Neuronal stem cell (in vitro differentiated cells): ENCODE measurements at regions not wholly inside any gene's neighbourhood (a gene's known extent, or its start where the extent isn't known, plus 50 kb on each side); places are given as distances from the start of the nearest gene placed in this dataset.

Experiments used
- DNase-seq: peaks from one replicate; pipeline ENCODE4 v3.0.0-alpha.2; 2013; ENCODE audit warnings: low spot score
- H2AFZ ChIP-seq: one replicate; pipeline ENCODE4 v1.6.1; 2013; ENCODE audit warnings: mild to moderate bottlenecking, low read length, inconsistent platforms
- H2AK5ac ChIP-seq: 2 replicates; pipeline ENCODE4 v1.6.1; 2013; ENCODE audit warnings: low read depth, mild to moderate bottlenecking, inconsistent platforms, low read length, moderate library complexity, mixed read lengths
- H2BK120ac ChIP-seq: 2 replicates; pipeline ENCODE4 v1.6.1; 2013; ENCODE audit warnings: low read depth, mild to moderate bottlenecking, inconsistent platforms, low read length, moderate library complexity, mixed read lengths
- H2BK12ac ChIP-seq: one replicate; pipeline ENCODE4 v1.6.1; 2013; ENCODE audit warnings: low read length, inconsistent platforms
- H2BK15ac ChIP-seq: 2 replicates; pipeline ENCODE4 v1.6.1; 2013; ENCODE audit warnings: mild to moderate bottlenecking, low read length, inconsistent platforms, mixed read lengths
- H2BK5ac ChIP-seq: one replicate; pipeline ENCODE4 v1.6.1; 2013; ENCODE audit warnings: inconsistent platforms, mild to moderate bottlenecking, low read length, moderate library complexity
- H3K14ac ChIP-seq: one replicate; pipeline ENCODE4 v1.6.1; 2013; ENCODE audit warnings: low read length, inconsistent platforms
- H3K18ac ChIP-seq: 2 replicates; pipeline ENCODE4 v1.6.1; 2013; ENCODE audit warnings: low read length, inconsistent platforms
- H3K23ac ChIP-seq: 2 replicates; pipeline ENCODE4 v1.6.1; 2013; ENCODE audit warnings: low read depth, mild to moderate bottlenecking, mixed read lengths, low read length, inconsistent platforms; ENCODE audit not compliant: poor library complexity
- H3K27ac ChIP-seq: replicated peaks from 3 replicates; pipeline ENCODE4 v1.5.1; 2013; ENCODE audit warnings: low read length, inconsistent platforms
- H3K27me3 ChIP-seq, 3 experiments: 2 replicates each; pipeline ENCODE4 v1.6.1; 2013; ENCODE audit warnings: low read length in 3 of 3, mild to moderate bottlenecking in 2 of 3, inconsistent platforms in 1 of 3, low read depth in 1 of 3, mixed read lengths in 1 of 3, moderate library complexity in 1 of 3; ENCODE audit not compliant: control insufficient read depth in 3 of 3, insufficient read depth in 3 of 3
- H3K36me3 ChIP-seq, 2 donors: replicated peaks in 1 of 2; 2 replicates each; pipeline ENCODE4 v1.6.1; 2013; ENCODE audit warnings: low read length in 2 of 2; ENCODE audit not compliant: control insufficient read depth in 2 of 2, insufficient read depth in 2 of 2
- H3K4ac ChIP-seq: 2 replicates; pipeline ENCODE4 v1.6.1; 2013; ENCODE audit warnings: inconsistent platforms, mild to moderate bottlenecking, low read length, moderate library complexity
- H3K4me1 ChIP-seq, 2 donors: 1 replicate in 1 of 2; 2 replicates in 1 of 2; pipeline ENCODE4 v1.6.1; 2013; ENCODE audit warnings: low read length in 2 of 2, low read depth in 1 of 2; ENCODE audit not compliant: control insufficient read depth in 2 of 2, insufficient read depth in 1 of 2
- H3K4me2 ChIP-seq: one replicate; pipeline ENCODE4 v1.6.1; 2013; ENCODE audit warnings: mild to moderate bottlenecking, low read length, inconsistent platforms; ENCODE audit not compliant: insufficient read depth, poor library complexity, severe bottlenecking
- H3K4me3 ChIP-seq, 2 donors: 2 replicates each; pipeline ENCODE4 v1.5.1; 2013; ENCODE audit warnings: low read length in 2 of 2, mild to moderate bottlenecking in 2 of 2, inconsistent platforms in 1 of 2, moderate library complexity in 1 of 2
- H3K79me1 ChIP-seq: one replicate; pipeline ENCODE4 v1.6.1; 2013; ENCODE audit warnings: low read depth, mild to moderate bottlenecking, inconsistent platforms, low read length, moderate library complexity
- H3K9ac ChIP-seq: one replicate; pipeline ENCODE4 v1.6.1; 2013; ENCODE audit warnings: mild to moderate bottlenecking, low read depth, low read length, inconsistent platforms; ENCODE audit not compliant: poor library complexity
- H3K9me3 ChIP-seq, 2 donors: replicated peaks in 1 of 2; 2 replicates each; pipeline versions ENCODE3 to v1.6.1; 2013; ENCODE audit warnings: low read length in 2 of 2, mild to moderate bottlenecking in 2 of 2, inconsistent platforms in 1 of 2, low read depth in 1 of 2, mixed read lengths in 1 of 2, moderate library complexity in 1 of 2; ENCODE audit not compliant: control insufficient read depth in 2 of 2, insufficient read depth in 1 of 2
- H4K8ac ChIP-seq: one replicate; pipeline ENCODE4 v1.6.1; 2013; ENCODE audit warnings: low read depth, mild to moderate bottlenecking, inconsistent platforms, low read length, moderate library complexity
- H4K91ac ChIP-seq: one replicate; pipeline ENCODE4 v1.6.1; 2013; ENCODE audit warnings: low read length, low read depth, mild to moderate bottlenecking, inconsistent platforms; ENCODE audit not compliant: poor library complexity
- WGBS, 2 donors: extraction: QIAGEN DNeasy Blood & Tissue Kit; methylation state at CpG; one replicate each; pipeline ENCODE4 v1.1.7; 2013; ENCODE audit warnings: missing lambda C conversion rate in 2 of 2, mixed read lengths in 1 of 2; ENCODE audit not compliant: insufficient read length in 2 of 2, insufficient replicate concordance in 1 of 2; ENCODE audit errors: extremely low coverage in 2 of 2; 5-methylcytosine and 5-hydroxymethylcytosine counted together

DNA sequence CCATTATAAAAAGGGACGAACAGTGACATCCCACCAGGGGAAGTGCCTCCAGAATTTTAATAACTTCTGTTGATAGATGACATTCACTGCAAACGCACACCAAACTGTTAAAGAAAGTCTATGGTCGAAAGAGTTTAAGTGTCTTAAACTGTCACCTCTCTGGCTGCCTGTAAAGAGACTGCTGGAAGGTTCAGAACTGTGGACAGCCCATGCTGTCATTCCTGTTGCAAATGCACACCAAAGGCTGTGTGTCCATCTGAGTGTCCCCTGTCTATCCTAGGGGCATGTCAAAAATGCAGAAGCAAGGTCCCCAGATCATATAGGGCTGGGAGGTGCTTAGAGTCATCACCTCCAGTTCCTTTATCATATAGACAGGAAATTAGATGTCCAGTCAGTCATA, 171.8 kb downstream of the CYRIA start:
- Histone ChIP-seq H3K23ac (no peak overlapping the region), H3K18ac (no peak overlapping the region), H3K27me3 (no peaks in the 10 kb centered on the region), H4K8ac (no peak overlapping the region), H3K79me1 (no peaks in the 10 kb centered on the region), H2AFZ (no peak overlapping the region), H3K9ac (no peak overlapping the region), H2BK120ac (no peak overlapping the region), H3K9me3 (no peaks in the 10 kb centered on the region), H2AK5ac (no peak overlapping the region), H3K4ac (no peak overlapping the region), H2BK5ac (no peak overlapping the region), H3K27ac (no peak overlapping the region), H2BK12ac (no peak overlapping the region), H4K91ac (no peak overlapping the region), H3K36me3 (no peaks in the 10 kb centered on the region), H3K4me2 (no peak overlapping the region), H3K4me3 (no peak overlapping the region), H2BK15ac (no peak overlapping the region), H3K4me1 (peaks cover 2 to 3% of the 10 kb centered on the region in 2 donors), H3K14ac (no peak overlapping the region)
- no peak for DNase-seq
- WGBS, 2 donors: no CpG with 5 or more reads among the region's 3 CpGs

DNA sequence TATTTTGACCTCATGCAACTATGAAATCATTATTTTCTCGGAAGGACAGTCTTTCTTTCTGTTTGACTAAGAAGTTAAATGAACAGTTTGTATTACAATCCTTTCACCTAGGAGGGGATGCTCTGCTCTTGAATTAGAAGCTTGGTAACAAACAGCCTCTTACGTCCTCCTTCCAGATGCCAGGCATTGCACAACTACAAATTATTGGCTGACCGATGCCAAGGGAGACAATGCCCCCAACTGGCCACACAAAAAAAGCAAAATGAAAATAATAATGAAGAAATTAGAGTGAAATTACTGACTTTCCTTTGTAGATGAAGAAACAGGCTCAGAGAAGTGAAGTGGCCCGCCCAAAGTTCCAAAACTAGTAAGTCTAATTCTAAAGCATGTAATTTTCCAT, 177.9 kb downstream of the CYRIA start:
- H3K27me3 ChIP-seq: no peaks in the 10 kb centered on the region
- no peak for DNase-seq
- no peak overlapping the region for H2BK15ac ChIP-seq
- no peak overlapping the region for H3K4ac ChIP-seq
- no peak overlapping the region for H4K91ac ChIP-seq
- H3K36me3 ChIP-seq: no peaks in the 10 kb centered on the region
- H3K27ac ChIP-seq: no peak overlapping the region
- H3K18ac ChIP-seq: no peak overlapping the region
- H2BK120ac ChIP-seq: no peak overlapping the region
- WGBS, 2 donors: no CpG with 5 or more reads among the region's 4 CpGs
- H3K23ac ChIP-seq: no peak overlapping the region
- no peak overlapping the region for H2AFZ ChIP-seq
- no peak overlapping the region for H3K9ac ChIP-seq
- H3K4me2 ChIP-seq: no peak overlapping the region
- no peak overlapping the region for H3K4me3 ChIP-seq
- H2AK5ac ChIP-seq: no peak overlapping the region
- no peak overlapping the region for H2BK12ac ChIP-seq
- no peaks in the 10 kb centered on the region for H3K4me1 ChIP-seq
- no peak overlapping the region for H4K8ac ChIP-seq
- H3K9me3 ChIP-seq: peaks cover 0 to 3% of the 10 kb centered on the region in 2 donors
- H3K79me1 ChIP-seq: no peaks in the 10 kb centered on the region
- H3K14ac ChIP-seq: no peak overlapping the region
- H2BK5ac ChIP-seq: no peak overlapping the region

DNA sequence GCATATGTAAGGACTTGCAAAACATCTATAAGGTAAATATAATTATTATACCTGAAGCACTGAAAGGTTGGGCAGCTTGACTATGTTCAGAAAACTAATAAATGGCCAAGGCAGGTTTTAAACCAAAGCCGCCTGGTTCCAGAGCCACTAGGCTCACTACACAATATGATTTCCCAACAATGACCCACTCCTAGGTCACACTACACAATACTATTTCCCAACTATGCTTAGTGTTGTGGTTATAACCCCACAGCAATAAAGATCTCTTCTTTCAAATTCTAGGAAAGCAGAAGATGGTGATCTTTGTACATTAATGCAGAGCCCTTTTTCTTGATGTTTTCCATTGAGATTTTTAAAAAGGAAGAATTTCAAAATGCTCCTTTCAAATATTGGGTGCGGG, 180.4 kb downstream of the CYRIA start:
- no peaks in the 10 kb centered on the region for H3K27me3 ChIP-seq
- H3K18ac ChIP-seq: no peak overlapping the region
- H2BK120ac ChIP-seq: no peak overlapping the region
- no peak overlapping the region for H3K4me3 ChIP-seq
- H3K27ac ChIP-seq: no peak overlapping the region
- H4K91ac ChIP-seq: no peak overlapping the region
- no peak overlapping the region for H2BK15ac ChIP-seq
- no peak overlapping the region for H3K4me2 ChIP-seq
- no peak overlapping the region for H2AFZ ChIP-seq
- no peak overlapping the region for H3K9ac ChIP-seq
- H3K23ac ChIP-seq: no peak overlapping the region
- DNase-seq: no peak
- H3K4ac ChIP-seq: no peak overlapping the region
- H3K9me3 ChIP-seq: peaks cover 0 to 3% of the 10 kb centered on the region in 2 donors
- no peak overlapping the region for H2BK12ac ChIP-seq
- no peaks in the 10 kb centered on the region for H3K79me1 ChIP-seq
- H2BK5ac ChIP-seq: no peak overlapping the region
- no peak overlapping the region for H2AK5ac ChIP-seq
- H4K8ac ChIP-seq: no peak overlapping the region
- H3K4me1 ChIP-seq: no peaks in the 10 kb centered on the region
- H3K36me3 ChIP-seq: no peaks in the 10 kb centered on the region
- WGBS, 2 donors: no CpG with 5 or more reads among the region's 2 CpGs
- no peak overlapping the region for H3K14ac ChIP-seq

DNA sequence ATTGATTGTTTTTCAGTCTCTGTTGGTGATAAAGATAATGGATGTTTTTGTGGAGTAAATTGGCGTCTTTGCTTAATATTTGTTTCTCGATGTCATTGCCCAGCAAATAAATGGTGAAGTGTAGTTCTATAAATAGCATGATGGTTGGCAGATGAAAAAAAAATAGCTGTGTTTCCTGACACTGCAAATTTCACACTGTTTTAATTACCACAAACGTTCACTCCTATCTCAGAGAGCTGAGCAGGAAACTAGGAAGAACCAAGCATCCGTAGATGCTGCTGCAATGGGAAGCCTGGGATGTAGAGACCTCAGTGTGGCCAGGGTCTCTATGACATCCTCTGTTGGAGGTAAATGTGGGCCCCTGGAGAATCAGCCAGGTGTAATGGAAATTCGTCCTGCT, 183.2 kb downstream of the CYRIA start:
- H3K36me3 ChIP-seq: no peaks in the 10 kb centered on the region
- no peaks in the 10 kb centered on the region for H3K4me1 ChIP-seq
- no peak for DNase-seq
- no peak overlapping the region for H4K91ac ChIP-seq
- no peak overlapping the region for H2BK12ac ChIP-seq
- H3K4me3 ChIP-seq: no peak overlapping the region
- no peak overlapping the region for H3K14ac ChIP-seq
- WGBS, 2 donors: no CpG with 5 or more reads among the region's 5 CpGs
- H2BK15ac ChIP-seq: no peak overlapping the region
- no peak overlapping the region for H2BK120ac ChIP-seq
- H4K8ac ChIP-seq: no peak overlapping the region
- no peak overlapping the region for H3K9ac ChIP-seq
- no peak overlapping the region for H2BK5ac ChIP-seq
- no peak overlapping the region for H3K4me2 ChIP-seq
- H3K9me3 ChIP-seq: peaks cover 0 to 3% of the 10 kb centered on the region in 2 donors
- no peak overlapping the region for H3K4ac ChIP-seq
- no peak overlapping the region for H3K18ac ChIP-seq
- no peak overlapping the region for H2AK5ac ChIP-seq
- H3K27ac ChIP-seq: no peak overlapping the region
- H2AFZ ChIP-seq: no peak overlapping the region
- no peak overlapping the region for H3K23ac ChIP-seq
- H3K27me3 ChIP-seq: no peaks in the 10 kb centered on the region
- H3K79me1 ChIP-seq: no peaks in the 10 kb centered on the region
